GM12864 (cell line): ENCODE measurements at regions not wholly inside any gene's neighbourhood (a gene's known extent, or its start where the extent isn't known, plus 50 kb on each side); places are given as distances from the start of the nearest gene placed in this dataset.

Experiments used
- DNase-seq: peaks from one replicate; pipeline ENCODE4 v3.0.0-alpha.2; 2011; ENCODE audit warnings: low read depth
- H3K4me3 ChIP-seq: 2 replicates; pipeline ENCODE4 v1.5.1; 2011; ENCODE audit warnings: mild to moderate bottlenecking, low read depth, low read length, control low read depth
- TF ChIP-seq, protein P1 (sequence below): IDR thresholded peaks from 2 replicates; pipeline ENCODE4 v1.5.1; 2011; ENCODE audit warnings: low read depth, mild to moderate bottlenecking, moderate library complexity, low read length, control low read depth, inconsistent platforms; ENCODE audit errors: missing control alignments

GRCh38 chr18:34002130-34002529 is 222.6 kb downstream of the NOL4 start:
- no peak for DNase-seq
- H3K4me3 ChIP-seq: no peak overlapping the region
- TF ChIP-seq, protein P1, sequence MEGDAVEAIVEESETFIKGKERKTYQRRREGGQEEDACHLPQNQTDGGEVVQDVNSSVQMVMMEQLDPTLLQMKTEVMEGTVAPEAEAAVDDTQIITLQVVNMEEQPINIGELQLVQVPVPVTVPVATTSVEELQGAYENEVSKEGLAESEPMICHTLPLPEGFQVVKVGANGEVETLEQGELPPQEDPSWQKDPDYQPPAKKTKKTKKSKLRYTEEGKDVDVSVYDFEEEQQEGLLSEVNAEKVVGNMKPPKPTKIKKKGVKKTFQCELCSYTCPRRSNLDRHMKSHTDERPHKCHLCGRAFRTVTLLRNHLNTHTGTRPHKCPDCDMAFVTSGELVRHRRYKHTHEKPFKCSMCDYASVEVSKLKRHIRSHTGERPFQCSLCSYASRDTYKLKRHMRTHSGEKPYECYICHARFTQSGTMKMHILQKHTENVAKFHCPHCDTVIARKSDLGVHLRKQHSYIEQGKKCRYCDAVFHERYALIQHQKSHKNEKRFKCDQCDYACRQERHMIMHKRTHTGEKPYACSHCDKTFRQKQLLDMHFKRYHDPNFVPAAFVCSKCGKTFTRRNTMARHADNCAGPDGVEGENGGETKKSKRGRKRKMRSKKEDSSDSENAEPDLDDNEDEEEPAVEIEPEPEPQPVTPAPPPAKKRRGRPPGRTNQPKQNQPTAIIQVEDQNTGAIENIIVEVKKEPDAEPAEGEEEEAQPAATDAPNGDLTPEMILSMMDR: no peak

DNA sequence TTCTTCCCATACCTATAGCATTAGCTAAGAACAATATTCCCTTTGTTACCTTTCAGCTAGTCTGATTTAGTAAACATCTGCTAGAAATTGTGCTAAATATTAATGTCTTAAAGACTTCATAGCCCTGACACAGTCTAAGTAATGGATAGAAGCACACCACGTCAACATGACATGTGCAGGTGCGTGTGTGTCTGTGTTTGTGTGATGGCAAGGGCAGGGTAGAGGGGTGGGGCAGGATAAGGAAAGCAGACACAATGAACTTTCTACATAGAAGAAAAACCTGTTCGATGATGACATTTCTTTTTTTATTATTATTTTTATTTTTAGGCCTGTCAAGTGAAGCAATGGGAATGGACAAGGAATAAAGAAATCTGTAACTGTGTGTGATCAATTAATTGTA is 223.3 kb downstream of the NOL4 start:
- no peak for DNase-seq
- H3K4me3 ChIP-seq: no peak overlapping the region
- TF ChIP-seq, protein P1: no peak

GRCh38 chr18:33987206-33987605 is 237.5 kb downstream of the NOL4 start:
- TF ChIP-seq, protein P1: no peak
- DNase-seq: no peak
- H3K4me3 ChIP-seq: no peak overlapping the region

DNA sequence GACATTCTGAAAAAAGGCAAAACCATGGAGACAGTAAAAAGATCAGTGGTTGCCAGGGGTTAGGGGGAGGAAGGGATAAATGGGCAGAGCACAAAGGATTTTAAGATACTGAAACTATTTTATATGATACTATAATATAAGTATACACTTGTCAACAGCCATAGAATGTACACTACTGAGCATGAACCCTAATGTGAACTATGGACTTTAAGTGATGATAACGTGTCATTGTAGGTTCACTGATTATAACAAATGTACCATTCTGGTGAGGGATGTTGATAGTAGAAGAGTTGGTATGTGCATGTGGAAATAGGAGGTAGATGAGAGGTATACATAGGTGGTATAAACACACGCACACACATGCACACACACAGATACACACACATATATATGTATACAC is 241.6 kb downstream of the NOL4 start:
- H3K4me3 ChIP-seq: no peak overlapping the region
- no peak for DNase-seq
- TF ChIP-seq, protein P1: no peak

GRCh38 chr18:33960417-33960816 is 264.3 kb downstream of the NOL4 start:
- DNase-seq: no peak
- TF ChIP-seq, protein P1: no peak
- no peak overlapping the region for H3K4me3 ChIP-seq

GRCh38 chr18:33959609-33960008 is 265.1 kb downstream of the NOL4 start:
- H3K4me3 ChIP-seq: no peak overlapping the region
- TF ChIP-seq, protein P1: no peak
- DNase-seq: no peak

- no peak overlapping the region for H3K4me3 ChIP-seq
- TF ChIP-seq, protein P1: no peak
- no peak for DNase-seq
Measured at GRCh38 chr18:33957707-33958106, 267.0 kb downstream of the NOL4 start.
